ENCODE measurements at regions not wholly inside any gene's neighbourhood (a gene's known extent, or its start where the extent isn't known, plus 50 kb on each side); places are given as distances from the start of the nearest gene placed in this dataset.
A peak's percentile ranks its signal among the peaks of the same experiment; 100 is the strongest.
"Not testable (repeated sequence)": the region's sequence is repeated elsewhere in the genome, so short reads cannot be mapped to it uniquely, and the experiment has no call there.

DNA sequence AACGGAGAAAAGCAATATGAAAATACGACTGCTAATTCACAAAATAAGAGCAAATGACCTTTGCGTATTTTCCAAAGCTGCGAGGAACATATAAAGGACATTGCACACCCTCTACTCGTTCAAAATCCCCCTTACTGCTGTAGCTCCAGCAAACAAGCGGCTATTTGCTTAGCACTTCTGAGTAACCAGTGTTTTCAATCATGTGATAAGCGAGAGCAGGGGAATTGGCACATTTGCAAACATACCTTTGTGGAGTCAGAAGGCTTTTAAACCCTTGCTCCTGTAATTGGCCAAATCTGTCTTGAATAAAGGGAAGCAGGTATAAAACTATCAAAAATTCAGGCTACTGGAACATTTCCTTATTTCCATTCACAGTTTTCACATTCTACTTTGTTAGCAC is 610.2 kb downstream of the UBE2NL start:
- DNase-seq (ENCODE audit: low spot score) = no peak

DNA sequence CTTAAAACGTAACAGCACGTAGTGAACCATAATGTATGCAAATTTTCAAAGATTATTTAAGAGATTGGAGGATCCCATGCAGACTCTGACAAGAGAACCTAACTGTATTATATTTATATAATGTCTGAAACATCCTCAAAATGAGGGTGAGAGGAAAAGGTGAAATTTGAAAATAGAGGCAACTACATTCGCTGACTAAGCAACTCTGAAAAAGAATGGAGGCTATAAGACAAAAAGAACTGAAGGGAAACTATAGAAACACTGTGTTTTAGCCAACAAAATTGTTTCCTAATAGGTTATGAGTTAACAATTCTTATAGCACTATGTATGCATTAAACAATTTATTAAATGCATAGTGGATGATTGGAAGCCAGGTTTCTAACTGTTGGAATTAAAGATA is 648.0 kb downstream of the UBE2NL start:
- no peak for DNase-seq (ENCODE audit: low spot score)

DNA sequence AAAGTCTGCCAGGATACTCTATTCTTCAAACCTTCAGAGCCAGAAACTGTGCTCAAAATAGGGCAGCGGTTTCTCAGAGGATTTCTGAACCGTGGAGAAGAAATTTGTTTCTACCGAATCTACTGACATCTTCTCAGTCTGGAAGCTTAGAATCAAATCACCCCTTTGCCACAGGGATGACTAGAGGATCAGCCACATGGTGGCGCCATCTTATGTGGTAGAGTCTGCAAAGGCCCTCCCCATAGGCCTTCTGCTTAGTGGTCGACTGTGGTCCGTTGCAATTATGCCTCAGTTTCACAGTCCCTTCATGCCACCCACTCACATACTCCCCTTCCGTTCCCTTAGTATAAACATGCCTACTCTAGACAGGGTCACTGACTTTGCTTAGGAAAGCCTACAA is 680.7 kb upstream of the SPANXN1 start:
- DNase-seq (ENCODE audit: low spot score) = peak; percentile 26

DNA sequence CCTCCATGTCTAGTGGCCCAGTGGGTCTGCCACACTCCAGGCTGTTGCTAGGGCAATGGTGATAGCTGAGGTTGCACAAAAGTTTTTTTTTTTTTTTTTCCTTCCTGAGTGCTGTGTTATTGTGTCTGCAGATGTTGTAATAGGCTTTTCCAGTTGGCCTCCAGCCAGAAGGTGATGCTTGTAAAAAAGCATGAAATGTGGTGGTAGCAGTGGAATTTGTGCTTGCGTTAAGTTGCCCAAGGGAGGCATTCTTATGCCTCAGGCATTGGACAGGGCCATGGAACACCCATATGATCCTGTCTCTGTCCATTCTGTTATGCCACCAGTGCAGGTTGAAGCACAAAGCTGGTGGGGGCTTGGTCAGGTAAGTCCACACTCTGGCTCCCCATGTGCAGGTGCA is 660.5 kb upstream of the SPANXN1 start:
- peak; percentile 66 for DNase-seq (ENCODE audit: low spot score)

DNA sequence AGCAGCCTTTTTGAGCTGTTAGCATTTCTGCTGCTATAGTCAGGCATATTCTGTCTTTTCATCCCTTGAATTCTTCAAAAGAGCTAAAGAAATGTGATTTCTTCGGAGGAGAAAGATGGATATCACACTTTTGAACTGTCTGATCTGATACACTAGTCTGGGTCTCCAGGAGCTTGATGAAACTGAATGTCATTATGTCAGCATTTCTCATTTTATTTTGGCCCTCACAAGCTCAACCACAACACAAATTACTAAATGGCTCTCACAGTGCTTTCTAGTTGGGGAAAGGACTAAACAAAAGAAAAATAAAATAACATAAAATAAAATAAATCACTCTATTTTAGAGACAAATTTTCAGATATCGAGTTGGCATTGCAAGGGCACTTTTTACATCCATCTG is 655.3 kb upstream of the SPANXN1 start:
- DNase-seq (ENCODE audit: low spot score) = no peak

DNA sequence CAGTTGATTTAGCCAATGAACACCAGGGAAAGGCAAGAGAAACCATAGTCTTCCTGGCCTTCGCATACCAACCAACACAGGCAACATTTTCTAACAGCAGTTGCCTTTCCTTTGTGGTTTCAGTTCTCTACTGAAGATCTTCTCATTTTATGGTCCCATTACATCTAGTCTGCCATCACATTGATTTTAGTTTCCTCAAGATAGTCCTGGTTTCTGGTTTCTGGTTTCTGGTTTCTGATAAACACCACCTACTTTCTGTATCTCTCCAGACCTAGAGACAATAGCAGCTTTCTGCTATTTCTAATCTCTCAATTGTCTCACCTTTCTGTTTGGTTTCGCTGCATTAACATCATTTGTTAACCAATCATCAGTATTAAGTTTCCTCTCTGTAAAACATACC is 646.3 kb upstream of the SPANXN1 start:
- DNase-seq (ENCODE audit: low spot score) = no peak

DNA sequence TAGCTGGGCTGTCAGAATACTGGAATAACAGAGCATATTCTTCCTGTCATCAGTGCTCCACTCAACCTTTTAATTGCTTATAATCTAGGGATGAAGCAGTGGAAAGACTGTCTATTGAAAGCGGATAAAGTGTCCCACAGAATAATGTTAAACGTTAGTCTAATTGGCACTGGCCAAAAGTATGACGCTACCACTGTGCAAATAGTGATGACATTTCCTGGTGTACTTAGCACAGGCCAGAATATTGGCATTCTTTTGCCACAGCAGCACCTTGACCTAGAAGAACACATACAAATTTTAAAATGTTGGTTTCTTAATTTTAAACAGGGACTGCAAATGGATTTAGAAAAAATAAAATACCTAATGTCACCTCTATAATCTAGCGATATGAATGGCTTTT is 635.2 kb upstream of the SPANXN1 start:
- no peak for DNase-seq (ENCODE audit: low spot score)

DNA sequence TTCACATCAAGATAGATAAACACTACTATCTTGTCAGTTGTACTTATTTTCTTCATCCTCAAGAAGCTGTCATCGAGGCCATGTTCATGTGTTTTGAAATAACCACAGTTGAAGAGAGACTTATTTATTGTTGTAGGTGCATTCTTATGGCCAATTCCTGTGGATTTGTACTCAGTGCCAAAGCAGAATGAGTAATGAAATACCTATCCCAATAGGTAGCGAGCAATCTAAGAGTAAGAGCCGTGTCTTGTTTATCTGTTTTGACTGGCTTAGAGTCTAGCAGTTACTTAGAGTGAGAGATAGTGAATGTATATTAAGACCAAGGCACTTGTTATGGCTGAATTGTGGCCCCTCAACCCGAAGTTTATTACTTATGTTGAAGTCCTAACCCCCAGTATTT is 631.0 kb upstream of the SPANXN1 start:
- DNase-seq (ENCODE audit: low spot score) = no peak

DNA sequence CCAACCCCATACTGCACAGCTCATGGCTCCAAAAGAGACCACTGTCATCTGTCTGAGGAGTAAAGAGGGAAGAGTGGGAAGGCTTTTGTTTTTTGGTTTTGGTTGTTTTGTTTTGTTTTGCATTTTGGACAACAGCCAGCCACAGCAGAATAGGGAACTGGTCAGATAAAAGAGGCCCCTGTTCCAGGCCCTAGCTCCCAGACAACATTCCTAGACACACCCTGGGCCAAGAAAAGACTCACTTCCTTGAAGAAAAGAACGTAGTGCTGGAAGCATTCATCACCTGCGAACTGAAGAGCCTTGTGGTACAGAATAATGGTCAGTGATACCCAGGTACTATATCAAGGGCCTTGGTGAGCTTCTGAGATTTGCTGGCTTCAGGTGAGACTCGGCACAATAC is 619.4 kb upstream of the SPANXN1 start:
- DNase-seq (ENCODE audit: low spot score) = peak; percentile 22

DNA sequence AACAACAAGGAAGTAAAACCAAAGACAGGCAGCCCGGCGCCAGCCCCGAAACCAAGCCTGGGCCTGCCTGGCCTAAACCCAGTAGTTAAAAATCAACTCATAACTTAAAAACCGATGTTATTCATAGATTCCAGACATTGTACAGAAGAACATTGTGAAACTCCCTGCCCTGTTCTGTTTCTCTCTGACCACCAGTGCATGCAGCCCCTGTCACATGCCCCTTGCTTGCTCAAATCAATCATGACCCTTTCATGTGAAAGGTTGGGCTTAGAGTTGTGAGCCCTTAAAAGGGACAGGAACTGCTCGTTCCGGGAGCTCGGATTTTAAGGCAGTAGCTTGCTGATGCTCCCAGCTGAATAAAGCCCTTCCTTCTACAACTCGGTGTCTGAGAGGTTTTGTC is 612.9 kb upstream of the SPANXN1 start:
- peak; percentile 13 for DNase-seq (ENCODE audit: low spot score)

DNA sequence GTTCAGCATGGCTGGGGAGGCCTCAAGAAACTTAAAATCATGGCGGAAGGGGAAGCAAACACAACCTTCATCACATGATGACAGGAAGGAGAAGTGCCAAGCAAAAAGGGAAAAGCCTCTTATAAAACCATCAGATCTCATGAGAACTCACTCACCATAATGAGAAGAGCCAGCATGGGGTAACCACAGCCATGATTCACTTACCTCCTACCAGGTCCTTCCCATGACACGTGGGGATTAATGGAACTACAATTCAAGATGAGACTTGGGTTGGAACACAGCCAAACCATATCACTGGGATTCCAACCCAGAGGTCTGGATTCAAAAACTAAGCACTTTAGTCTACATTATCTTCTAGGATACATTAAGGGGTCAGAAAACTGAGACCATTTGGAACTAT is 609.6 kb upstream of the SPANXN1 start:
- no peak for DNase-seq (ENCODE audit: low spot score)

DNA sequence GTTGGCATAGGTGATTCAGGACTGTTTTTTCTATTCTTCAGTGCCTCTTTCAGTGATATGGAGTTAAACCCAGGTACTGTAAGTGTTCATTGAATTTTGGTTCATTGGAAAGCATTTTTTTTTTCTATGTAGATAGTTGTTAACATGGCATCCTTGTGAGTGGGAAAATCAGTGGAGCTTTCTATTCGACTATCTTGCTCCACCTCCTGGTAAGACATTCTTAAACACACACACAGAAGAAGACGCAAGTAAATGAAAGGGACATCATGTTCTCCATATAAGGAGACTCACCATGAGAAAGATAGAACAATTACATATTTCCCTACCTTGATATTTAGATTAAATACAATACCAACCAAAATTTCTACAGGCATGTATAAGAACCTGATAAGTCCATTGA is 598.5 kb upstream of the SPANXN1 start:
- peak; percentile 13 for DNase-seq (ENCODE audit: low spot score)

DNA sequence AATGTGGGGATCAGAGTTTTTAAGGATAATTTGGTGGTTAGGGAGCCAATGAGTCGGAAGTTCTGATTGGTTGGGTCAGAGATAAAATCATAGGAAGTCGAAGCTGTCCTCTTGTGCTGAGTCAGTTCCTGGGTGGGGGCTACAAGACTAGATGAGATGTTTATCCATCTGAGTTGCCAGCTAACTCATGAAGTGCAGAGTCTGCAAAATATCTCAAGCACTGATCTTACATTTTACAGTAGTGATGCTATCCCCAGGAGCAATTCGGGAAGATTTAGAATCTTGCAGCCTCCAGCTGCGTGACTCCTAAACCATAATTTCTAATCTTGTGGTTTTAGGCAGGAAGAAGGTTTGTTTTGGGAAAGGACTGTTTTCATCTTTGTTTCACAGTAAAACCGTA is 565.8 kb upstream of the SPANXN1 start:
- no peak for DNase-seq (ENCODE audit: low spot score)

DNA sequence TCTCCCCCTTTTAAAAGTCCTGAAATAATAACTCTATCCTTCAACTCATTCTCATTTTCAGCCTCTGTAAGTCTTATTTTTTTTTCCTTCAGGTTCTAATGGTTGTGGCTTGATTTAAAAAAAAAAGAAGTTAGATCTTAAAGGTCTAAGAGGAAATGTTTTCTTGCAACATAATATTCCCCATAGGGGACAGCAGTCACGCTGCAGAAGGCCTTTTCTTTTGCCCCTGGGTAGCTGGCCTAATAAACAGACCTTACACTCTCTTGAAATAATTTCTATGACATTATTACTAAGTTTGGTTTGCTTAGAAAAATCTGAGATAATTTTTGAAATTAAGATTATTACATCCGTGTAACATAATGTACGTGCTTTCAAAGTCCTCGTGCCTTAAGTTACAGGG is 564.1 kb upstream of the SPANXN1 start:
- DNase-seq (ENCODE audit: low spot score) = no peak

DNA sequence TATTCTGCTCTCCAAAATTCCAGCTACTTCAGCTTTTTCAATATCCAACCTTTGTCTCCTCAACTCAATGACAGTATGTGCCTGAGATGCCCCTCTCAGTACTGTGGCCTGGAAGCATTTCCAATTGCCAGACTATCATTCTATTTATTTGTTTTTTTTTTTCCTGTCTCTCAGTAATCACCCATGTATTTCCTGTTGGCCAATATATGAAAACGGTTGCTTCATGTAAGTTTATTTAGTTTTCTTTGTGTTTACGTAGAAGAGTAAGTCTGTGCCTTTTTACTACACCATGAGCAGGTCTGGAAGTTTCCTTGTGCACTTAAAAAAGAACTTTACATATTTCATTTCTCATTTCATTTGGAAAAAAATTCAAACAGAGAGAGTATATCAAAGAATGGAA is 537.5 kb upstream of the SPANXN1 start:
- no peak for DNase-seq (ENCODE audit: low spot score)

DNA sequence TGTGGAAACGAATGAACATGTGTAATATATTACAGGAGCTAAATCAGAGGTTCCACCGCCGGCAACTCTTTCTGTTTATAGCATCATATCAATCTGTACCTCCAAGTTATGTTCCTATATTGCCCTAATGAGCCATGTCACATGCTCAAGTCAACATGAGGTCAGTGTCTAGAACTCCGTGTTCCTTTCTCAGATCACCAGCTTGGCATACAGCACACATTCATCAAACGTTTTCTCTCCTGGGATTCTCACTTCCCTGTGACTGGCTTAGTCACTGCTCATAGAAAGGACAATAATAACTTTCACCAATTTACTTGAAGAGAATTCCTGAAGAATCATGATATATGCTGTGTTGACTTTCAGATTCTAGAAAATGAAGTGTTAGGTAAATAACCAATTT is 532.0 kb upstream of the SPANXN1 start:
- no peak for DNase-seq (ENCODE audit: low spot score)

DNA sequence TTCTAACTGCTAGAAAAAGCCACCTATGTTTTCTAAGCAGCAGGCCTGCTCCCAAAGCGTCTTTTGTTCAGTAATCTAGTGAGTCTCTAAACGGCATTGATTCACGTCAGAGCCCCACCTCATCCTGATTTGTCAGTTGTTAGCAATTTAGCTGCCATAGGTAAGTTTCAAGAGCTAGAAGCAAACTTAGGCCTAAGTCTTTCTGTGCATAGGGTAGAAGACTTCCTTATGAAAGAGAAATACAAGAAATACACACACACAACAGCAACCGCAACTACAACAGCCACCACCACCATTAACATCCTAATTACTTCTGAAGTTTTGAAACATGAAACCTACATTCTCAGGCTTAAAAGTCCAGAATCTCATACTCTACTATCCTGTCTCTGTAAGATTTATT is 531.1 kb upstream of the SPANXN1 start:
- no peak for DNase-seq (ENCODE audit: low spot score)

DNA sequence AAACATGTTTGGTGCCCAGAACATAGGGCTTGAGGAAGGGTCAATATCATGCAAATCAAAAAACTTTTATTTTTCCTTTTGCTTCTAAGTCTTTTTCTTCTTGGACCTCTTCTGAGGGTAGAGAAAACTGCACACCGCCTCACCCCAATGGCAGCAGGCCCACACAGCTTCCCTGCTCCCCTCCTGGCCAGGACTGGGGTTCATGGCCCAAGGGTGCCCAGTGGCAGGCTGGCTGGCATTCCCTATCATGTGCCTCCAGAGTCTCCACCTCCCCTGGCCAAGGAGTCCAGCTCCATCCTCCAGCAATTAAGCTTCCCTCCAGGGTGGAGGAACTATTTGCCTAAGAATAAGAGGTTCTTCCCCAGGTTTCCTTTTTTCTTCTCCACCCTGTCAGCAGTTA is 529.6 kb upstream of the SPANXN1 start:
- DNase-seq (ENCODE audit: low spot score) = no peak

DNA sequence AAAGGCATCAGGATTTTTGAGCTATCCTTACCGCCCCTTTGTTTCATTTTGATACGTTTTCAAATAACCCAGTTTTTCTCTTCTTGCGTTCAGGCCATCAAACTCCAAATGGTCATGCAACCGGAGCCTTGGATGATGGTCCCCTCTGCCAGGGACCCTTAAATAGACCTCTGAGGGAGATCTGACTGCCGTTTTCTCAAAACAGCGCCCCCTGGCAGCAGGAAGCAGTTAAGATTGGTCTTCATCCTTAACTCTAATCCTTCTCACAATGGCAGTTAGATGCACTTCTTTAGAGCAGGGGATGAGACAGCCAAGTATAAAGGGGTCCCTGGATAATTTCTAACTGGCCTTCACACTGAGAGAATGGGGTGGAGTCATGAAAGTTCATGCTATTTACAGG is 525.0 kb upstream of the SPANXN1 start:
- no peak for DNase-seq (ENCODE audit: low spot score)

DNA sequence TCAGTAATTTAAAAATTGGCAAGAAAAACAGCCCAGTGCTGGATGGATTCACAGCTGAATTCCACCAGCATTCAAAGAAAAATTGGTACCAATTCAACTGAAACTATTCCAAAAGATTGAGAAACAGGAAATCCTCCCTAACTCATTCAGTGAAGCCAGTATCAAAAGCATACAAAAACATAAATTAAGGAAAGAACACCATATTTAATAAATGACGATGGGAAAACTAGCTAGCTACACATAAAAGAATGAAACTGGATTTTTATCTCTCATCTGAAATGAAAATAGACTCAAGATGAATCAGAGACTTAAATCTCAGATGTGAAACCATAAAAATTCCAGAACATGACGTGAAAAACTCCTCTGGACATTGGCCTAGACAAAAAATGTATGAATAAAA is 516.8 kb upstream of the SPANXN1 start:
- peak; percentile 16 for DNase-seq (ENCODE audit: low spot score)

DNA sequence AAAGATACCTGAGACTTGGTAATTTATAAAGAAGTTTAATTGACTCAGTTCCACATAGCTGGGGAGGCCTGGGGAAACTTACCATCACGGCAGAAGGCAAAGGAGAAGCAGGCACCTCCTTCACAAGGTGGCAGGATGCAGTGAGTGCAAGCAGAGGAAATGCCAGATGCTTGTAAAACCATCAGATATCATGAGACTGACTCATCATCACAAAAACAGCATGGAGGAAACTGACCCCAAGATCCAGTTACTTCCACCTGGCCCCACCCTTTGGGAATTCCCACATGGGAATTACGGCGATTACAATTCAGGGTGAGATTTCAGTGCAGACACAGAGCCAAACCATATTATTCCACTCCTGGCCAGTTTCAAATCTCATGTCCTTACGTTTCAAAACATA is 514.7 kb upstream of the SPANXN1 start:
- peak; percentile 28 for DNase-seq (ENCODE audit: low spot score)

DNA sequence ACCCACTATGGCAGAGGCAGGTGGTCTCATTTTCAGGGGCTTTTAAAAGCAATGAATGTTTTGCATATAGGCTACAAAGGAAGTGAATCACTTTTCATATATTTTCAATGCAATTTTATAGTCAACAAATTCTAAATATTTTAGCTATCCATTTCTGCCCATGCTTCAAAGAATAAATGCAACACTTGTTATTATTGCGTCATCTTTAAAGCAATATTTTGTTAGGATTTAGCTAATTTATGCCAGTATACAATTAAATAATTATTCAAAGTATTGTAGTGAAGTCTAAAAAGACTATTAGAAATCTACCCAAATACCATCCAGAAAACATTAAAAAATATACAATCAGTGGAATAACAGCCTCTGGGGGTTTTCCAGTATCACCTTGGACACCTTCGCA is 509.1 kb upstream of the SPANXN1 start:
- no peak for DNase-seq (ENCODE audit: low spot score)

DNA sequence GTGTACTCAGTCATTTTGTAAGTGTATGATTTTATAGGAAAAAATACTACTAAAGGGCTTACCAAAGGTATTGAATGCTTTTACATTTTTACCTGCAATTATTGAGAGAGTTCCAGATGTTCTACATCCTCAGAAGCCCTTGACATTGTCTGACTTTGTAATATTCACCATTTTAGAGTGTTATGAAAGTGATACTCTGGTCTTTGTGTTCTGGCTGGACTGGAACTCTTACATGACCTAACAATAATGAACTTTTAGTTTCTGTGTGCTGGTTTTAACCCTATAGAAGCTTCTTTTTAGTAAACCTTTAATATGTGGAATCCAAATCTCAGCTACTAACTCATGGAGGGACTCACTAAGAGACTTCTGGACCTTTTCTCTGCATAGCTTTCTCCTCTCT is 478.8 kb upstream of the SPANXN1 start:
- no peak for DNase-seq (ENCODE audit: low spot score)

DNA sequence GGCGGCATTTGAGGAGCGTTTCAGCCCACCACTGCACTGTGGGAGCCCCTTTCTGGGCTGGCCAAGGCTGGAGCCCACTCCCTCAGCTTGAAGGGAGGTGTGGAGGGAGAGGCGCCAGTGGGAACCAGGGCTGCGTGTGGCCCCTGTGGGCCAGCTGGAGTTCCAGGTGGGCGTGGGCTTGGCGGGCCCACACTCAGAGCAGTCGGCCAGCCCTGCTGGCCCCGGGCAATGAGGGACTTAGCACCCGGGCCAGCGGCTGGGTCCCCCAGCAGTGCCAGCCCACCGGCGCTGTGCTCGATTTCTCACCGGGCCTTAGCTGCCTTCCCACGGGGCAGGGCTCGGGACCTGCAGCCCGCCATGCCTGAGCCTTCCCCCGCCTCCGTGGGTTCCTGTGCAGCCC is 463.8 kb upstream of the SPANXN1 start:
- DNase-seq (ENCODE audit: low spot score) = not testable (repeated sequence)

DNA sequence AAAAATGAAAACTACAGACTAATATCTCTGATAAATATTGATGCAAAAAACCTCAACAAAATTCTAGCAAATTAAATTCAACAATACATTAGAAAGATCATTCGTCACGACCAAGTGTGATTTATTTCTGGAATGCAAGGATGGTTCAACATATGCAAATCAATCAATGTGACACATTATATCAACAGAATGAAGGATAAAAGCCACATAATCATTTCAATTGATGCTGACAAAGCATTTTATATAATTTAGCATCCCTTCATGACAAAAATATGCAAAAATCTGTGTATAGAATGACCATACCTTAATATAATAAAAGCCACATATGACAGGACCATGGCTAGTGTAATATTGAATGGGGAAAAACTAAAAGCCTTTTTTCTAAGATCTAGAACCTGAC is 457.2 kb upstream of the SPANXN1 start:
- DNase-seq (ENCODE audit: low spot score) = peak; percentile 19
